H1 (cell line): ENCODE measurements at regions not wholly inside any gene's neighbourhood (a gene's known extent, or its start where the extent isn't known, plus 50 kb on each side); places are given as distances from the start of the nearest gene placed in this dataset.
A peak's percentile ranks its signal among the peaks of the same experiment; 100 is the strongest.

ENCODE experiments used
- BCL11A ChIP-seq, 2 experiments: IDR thresholded peaks; one replicate each; pipeline ENCODE4 v1.6.1; 2011; ENCODE audit warnings: low read depth in 2 of 2, low read length in 2 of 2, mild to moderate bottlenecking in 2 of 2
- CTCF ChIP-seq, 3 experiments: IDR thresholded peaks; 1 replicate in 2 of 3; 2 replicates in 1 of 3; pipeline versions ENCODE4 v1.5.1 to v1.6.1; 2011; ENCODE audit warnings: low read length in 3 of 3, mild to moderate bottlenecking in 3 of 3, inconsistent platforms in 2 of 3, low read depth in 1 of 3, moderate library complexity in 1 of 3; ENCODE audit not compliant: insufficient read depth in 1 of 3; ENCODE audit errors: control extremely low read depth in 1 of 3
- EZH2 ChIP-seq: fragments of 200-600 bp; sonication (generic); IDR thresholded peaks from 2 replicates; pipeline ENCODE4 v1.7.1; 2012; ENCODE audit warnings: low read depth, mild to moderate bottlenecking, moderate library complexity, low read length, inconsistent platforms; ENCODE audit not compliant: severe bottlenecking
- RBBP5 ChIP-seq: IDR thresholded peaks from 2 replicates; pipeline ENCODE4 v1.7.1; 2012; ENCODE audit warnings: low read depth, mild to moderate bottlenecking, inconsistent platforms, low read length, moderate library complexity, borderline replicate concordance

- TF ChIP-seq CTCF (IDR thresholded peaks at IDR 0.05; ENCODE audit: control extremely low read depth in 1 of 3, insufficient read depth in 1 of 3, low read depth in 1 of 3, low read length in 3 of 3) (peak in 2 of 3 experiments; percentile 13 to 35; a peak in 2 of 4 replicates), EZH2 (no peak), RBBP5 (no peak), BCL11A (IDR thresholded peaks at IDR 0.05; ENCODE audit: low read depth in 2 of 2, low read length in 2 of 2) (no peak)
Measured at GRCh38 chr7:45408409-45408737, 165.8 kb upstream of the ADCY1 start (continued).
